ENCODE measurements at regions not wholly inside any gene's neighbourhood (a gene's known extent, or its start where the extent isn't known, plus 50 kb on each side); places are given as distances from the start of the nearest gene placed in this dataset.

- in situ Hi-C loops (cut with MboI; ENCODE audit: low sequenced_read_pairs): no loop called here
- H3K4ac ChIP-seq (ENCODE audit: low read depth, low read length): peak overlapping the region; percentile 31; the same call in 1 of the 2 replicates
- H3K79me1 ChIP-seq (ENCODE audit: low read depth in 1 of 2, low read length in 2 of 2): no peaks in the 10 kb centered on the region
- H3K9me3 ChIP-seq (ENCODE audit: control insufficient read depth, insufficient read depth, low read length): no peaks in the 10 kb centered on the region
- H3K27me3 ChIP-seq (ENCODE audit: control insufficient read depth, insufficient read depth, low read length): no peaks in the 10 kb centered on the region
- no peak overlapping the region for H3K9ac ChIP-seq (ENCODE audit: low read depth, low read length)
- no peak overlapping the region for H4K5ac ChIP-seq (ENCODE audit: low read depth, low read length)
- no peak for TF ChIP-seq RAD21 (IDR thresholded peaks at IDR 0.05; ENCODE audit: low read length)
- no peak for TF ChIP-seq RCOR1 (IDR thresholded peaks at IDR 0.05; ENCODE audit: insufficient replicate concordance, low read length)
- TF ChIP-seq CHD1 (IDR thresholded peaks at IDR 0.05; ENCODE audit: low read depth, low read length): no peak
- TF ChIP-seq, protein P1, sequence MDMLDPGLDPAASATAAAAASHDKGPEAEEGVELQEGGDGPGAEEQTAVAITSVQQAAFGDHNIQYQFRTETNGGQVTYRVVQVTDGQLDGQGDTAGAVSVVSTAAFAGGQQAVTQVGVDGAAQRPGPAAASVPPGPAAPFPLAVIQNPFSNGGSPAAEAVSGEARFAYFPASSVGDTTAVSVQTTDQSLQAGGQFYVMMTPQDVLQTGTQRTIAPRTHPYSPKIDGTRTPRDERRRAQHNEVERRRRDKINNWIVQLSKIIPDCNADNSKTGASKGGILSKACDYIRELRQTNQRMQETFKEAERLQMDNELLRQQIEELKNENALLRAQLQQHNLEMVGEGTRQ (IDR thresholded peaks at IDR 0.05; ENCODE audit: low read depth, low read length): no peak
- TF ChIP-seq BHLHE40 (IDR thresholded peaks at IDR 0.05; ENCODE audit: low read depth, low read length): no peak
- no peak for TF ChIP-seq FOS (IDR thresholded peaks at IDR 0.05; ENCODE audit: low read depth, low read length)
- TF ChIP-seq NFE2L2 (IDR thresholded peaks at IDR 0.05; ENCODE audit: low read depth, low read length): no peak
- H3K14ac ChIP-seq (replicated peaks; ENCODE audit: low read depth, low read length): no peak overlapping the region
- no peaks in the 10 kb centered on the region for H4K20me1 ChIP-seq (ENCODE audit: insufficient read depth, low read length)
- H2BK20ac ChIP-seq (ENCODE audit: low read depth, low read length): peak overlapping the region; percentile 29
- H3K4me3 ChIP-seq (ENCODE audit: insufficient read depth, low read depth, low read length): no peak overlapping the region
- no peak overlapping the region for H3K18ac ChIP-seq (ENCODE audit: low read depth, low read length)
- no peak overlapping the region for H3K27ac ChIP-seq (ENCODE audit: insufficient read depth, low read length)
- intact Hi-C loops (cut with micrococcal nuclease): no loop called here
- no peak overlapping the region for H2AK9ac ChIP-seq (replicated peaks; ENCODE audit: low read depth, low read length, poor library complexity)
- no peak overlapping the region for H2AFZ ChIP-seq (replicated peaks; ENCODE audit: low read length, poor library complexity)
- peak overlapping the region in 1 of 2 experiments; percentile 17; a peak in 1 of 4 replicates for H4K8ac ChIP-seq (ENCODE audit: low read depth in 2 of 2, low read length in 2 of 2)
- POLR2A ChIA-PET (ENCODE audit: unreplicated experiment): no interaction called here
- no peak overlapping the region for H2BK120ac ChIP-seq (ENCODE audit: low read depth, low read length)
- peaks cover 6% of the 10 kb centered on the region; the same call in 1 of the 2 replicates for H3K4me1 ChIP-seq (ENCODE audit: control insufficient read depth, insufficient read depth, low read length)
- H2BK5ac ChIP-seq (ENCODE audit: low read depth, low read length, poor library complexity, severe bottlenecking): no peak overlapping the region
- H4K91ac ChIP-seq (ENCODE audit: insufficient read depth, low read depth, low read length): peak overlapping the region; percentile 13; the same call in 1 of the 2 replicates
- no CpG with 5 or more reads among the region's 3 CpGs for WGBS, 2 experiments (ENCODE audit: extremely low coverage in 2 of 2, insufficient read length in 1 of 2)
- H3K56ac ChIP-seq (ENCODE audit: extremely low read depth, insufficient read depth, low read length): no peak overlapping the region
- CTCF ChIA-PET: no interaction called here
- H2AK5ac ChIP-seq (ENCODE audit: low read depth, low read length): no peak overlapping the region
- DNase-seq (peak; percentile 19), ATAC-seq (ENCODE audit: low read depth) (peak; percentile 57)
- H3K36me3 ChIP-seq (ENCODE audit: control insufficient read depth, insufficient read depth, low read length): no peaks in the 10 kb centered on the region
- peaks cover 5% of the 10 kb centered on the region; the same call in 1 of the 2 replicates for H3K9me1 ChIP-seq (ENCODE audit: insufficient read depth, low read length)
- H2BK15ac ChIP-seq (ENCODE audit: low read depth, low read length): no peak overlapping the region
- no TSS peak for BruUV-seq (replicated peaks)
- H3K23ac ChIP-seq (ENCODE audit: low read depth, low read length): no peak overlapping the region
- dilution Hi-C loops (cut with HindIII; ENCODE audit: low sequenced_read_pairs, unreplicated experiment): no loop called here
- no peak overlapping the region for H3K4me2 ChIP-seq (ENCODE audit: low read depth, low read length)
These were observed 289.4 kb upstream of the IGFBP3 start for GRCh38 chr7:46210467-46210866.

Measured in IMR-90 (cell line).